GM21447 (cell line): ENCODE measurements at regions not wholly inside any gene's neighbourhood (a gene's known extent, or its start where the extent isn't known, plus 50 kb on each side); places are given as distances from the start of the nearest gene placed in this dataset.

Experiments
- ATAC-seq: cut with Tn5 transposase; IDR thresholded peaks from one replicate; pipeline ENCODE4 v1.9.1; 2021; ENCODE audit not compliant: unreplicated experiment

GRCh38 chr4:27248829-27249228 lies 388.2 kb downstream of the STIM2 start:
- ATAC-seq: no peak

GRCh38 chr4:27251771-27252170 lies 391.1 kb downstream of the STIM2 start:
- ATAC-seq: no peak

DNA sequence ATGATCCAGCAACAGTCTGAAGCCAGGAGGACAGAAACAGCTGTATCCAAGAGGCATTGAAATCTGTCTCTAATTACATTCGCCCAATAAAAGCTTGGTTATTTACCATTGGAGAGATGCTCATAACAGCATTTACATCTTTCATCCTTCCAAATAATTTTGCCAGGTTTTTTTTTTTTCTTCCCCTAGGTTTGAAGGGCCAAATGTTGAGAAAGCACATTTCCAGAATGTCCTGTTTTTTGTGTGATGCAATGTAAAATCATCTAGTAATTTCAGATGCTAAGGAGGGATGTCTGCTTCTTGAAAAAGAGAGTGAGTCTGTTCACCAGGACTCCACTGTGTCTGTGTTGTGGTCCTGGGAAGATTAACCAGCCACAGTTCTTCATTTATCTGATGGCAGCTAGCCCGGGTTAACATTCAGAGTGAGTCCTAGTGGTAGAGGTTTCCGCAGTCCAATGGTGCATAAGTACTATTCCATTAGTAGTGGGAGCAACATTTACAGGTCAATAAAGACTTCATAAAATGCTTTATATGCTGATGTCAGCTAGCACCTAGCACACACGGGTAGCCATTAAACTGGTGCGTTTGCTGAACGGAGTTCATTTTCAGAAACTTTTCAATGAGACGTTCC lies 406.8 kb downstream of the STIM2 start:
- no peak for ATAC-seq

GRCh38 chr4:27267970-27268355 lies 407.3 kb downstream of the STIM2 start:
- ATAC-seq: no peak

DNA sequence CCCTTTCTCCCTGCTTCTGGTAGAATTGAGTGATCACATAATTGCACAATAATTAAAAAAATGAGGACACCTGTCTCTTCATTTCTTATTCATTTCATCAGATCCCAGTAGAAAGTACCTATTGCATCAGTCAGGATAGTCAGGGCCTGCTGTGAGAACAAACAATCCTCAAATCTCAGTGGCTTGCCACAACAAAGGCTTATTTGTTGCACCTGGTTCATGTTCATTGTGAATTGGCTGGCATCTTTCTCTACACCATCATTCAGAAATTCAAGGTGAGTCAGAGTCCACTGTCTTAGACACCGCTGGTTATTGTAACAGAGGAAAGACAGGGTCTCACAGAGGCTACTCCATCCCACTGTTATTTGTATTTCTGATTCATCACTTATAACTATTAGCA lies 409.8 kb downstream of the STIM2 start:
- ATAC-seq: no peak

GRCh38 chr4:27271555-27271954 lies 410.9 kb downstream of the STIM2 start:
- no peak for ATAC-seq

DNA sequence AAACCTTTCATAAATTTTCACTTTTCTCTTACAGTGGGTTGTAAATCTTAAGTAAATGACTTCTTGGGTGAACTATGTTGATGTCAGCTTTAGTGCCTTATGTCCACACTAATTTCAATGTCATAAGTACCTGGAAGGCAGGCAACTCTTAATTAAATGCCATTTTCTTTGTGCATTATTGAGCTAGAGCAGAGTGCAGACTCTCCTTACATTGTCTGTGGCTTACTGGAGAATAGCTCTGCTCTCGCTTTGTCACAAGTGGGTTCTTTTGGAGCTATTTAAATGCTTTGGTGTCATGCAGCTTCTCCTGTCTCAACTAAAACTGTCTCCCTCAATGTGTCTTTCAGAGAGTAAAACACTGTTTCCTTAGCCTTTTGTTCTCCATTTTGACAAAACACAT lies 411.6 kb downstream of the STIM2 start:
- no peak for ATAC-seq

DNA sequence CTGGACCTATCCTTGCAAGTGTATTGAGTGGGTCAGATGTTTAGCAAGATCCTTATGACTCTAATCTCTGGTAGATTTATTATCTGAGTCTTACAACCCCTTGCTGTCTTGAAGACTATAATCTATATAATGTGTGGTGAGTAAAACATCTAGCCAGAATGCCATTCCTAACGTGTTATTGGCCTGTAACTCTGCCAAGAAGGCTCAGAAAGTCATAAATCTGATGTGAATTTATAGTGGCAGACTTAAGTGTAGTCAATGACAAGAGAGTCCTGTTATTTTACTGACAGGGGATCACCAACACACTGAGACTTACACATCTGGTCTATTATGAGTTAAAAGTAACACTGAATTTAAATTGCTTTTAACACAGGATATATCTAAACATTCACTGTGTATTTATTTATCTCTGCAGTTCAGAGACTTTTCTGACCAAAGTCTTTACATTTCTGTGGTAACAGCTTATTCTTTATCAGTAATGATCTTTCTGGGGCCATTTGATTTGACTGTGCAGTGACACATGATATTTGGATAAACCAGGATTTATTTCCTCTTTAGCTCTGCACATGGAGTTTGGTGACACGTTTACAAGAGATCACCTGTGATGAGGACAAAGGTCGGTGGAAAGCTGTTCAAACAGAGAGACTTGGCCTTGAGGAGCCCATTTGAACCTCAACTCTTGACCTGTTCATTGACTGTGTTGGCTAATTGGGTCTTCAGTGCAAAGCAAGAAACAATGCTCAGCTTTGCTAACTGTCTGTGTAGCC lies 415.8 kb downstream of the STIM2 start:
- no peak for ATAC-seq

- no peak for ATAC-seq
Measured at GRCh38 chr4:27278615-27279375, 418.2 kb downstream of the STIM2 start.

- no peak for ATAC-seq
Measured at GRCh38 chr4:27288496-27288895, 427.9 kb downstream of the STIM2 start.

- no peak for ATAC-seq
Measured at GRCh38 chr4:27289704-27290103, 429.1 kb downstream of the STIM2 start.

- ATAC-seq: no peak
Measured at GRCh38 chr4:27293831-27294230, 433.2 kb downstream of the STIM2 start.

- ATAC-seq: no peak
Measured at GRCh38 chr4:27304751-27305150, 444.1 kb downstream of the STIM2 start.

DNA sequence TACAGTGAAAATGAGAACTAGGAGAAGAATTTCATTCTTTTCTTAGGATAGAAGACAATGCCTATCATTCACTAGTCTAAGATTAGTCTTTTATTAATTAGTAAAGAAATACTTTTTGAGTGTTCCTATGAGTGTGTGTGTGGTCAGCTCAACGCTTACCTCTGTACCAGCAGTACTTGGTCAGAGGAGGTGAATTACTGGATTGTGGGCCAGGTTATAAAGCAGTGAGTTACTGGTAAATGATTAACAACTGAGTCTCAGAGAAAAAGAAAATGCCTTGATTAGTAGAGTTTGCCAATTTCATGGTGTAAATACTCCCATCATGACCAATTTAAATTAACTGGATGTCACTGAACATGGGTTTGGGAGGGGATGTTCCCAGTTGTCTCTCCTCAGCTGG lies 444.6 kb downstream of the STIM2 start:
- ATAC-seq: no peak

- ATAC-seq: no peak
Measured at GRCh38 chr4:27308379-27308778, 447.7 kb downstream of the STIM2 start.

DNA sequence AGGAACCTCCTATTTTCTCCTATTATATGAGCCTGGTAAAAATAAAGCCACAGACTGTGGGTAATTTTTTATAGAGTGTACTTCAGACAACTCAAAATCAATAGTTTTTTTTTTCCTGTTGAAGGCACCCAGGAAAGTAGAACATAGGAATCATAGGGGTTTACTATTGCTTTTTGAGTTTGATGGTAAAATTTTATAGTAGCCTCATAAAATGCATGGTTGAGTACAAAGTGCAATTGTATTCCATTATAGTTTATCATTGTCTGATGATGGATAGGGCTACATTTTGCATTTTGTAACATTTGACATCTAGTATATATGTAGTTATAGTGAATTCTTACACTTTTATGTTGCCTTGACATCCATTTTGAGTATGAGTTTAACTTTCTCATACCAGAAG lies 455.0 kb downstream of the STIM2 start:
- ATAC-seq: no peak

DNA sequence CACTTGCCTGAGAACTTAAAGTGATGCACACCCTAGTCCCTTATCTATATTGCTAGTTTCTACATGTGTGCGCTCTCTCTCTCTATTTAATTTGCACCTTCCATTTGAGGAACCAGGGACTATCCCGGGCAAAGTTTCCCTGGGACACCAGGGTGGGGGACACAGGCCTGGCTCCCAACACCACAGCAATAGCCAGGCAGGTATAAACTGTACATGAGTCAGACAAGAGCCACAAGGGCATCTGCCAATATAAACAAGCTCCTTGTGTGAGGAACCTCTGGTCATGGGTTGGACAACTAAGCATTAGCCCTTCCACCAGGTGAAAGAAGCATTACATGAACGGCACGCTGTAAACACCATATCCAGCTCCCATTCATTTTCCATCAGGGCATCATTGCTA lies 455.5 kb downstream of the STIM2 start:
- ATAC-seq: no peak

DNA sequence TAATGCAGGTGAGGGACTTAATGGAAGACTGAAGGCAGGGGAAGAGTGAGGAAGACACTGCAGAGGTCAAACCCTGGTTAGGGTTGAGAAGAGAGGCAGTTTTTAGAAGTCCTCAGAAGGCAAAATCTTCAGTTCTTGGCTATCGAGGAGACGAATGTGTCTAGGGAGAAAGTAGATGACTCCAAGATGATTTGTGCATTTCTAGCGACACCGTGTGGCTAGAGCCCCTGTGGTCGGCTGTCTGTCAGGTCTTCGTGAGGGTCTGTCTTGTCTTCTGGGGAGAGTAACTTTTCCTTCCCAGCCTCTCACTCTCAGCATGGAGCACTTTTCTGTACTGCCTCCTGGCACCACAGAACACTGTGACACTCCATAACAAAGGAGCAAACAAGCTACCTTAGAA lies 458.1 kb downstream of the STIM2 start:
- ATAC-seq: no peak

- ATAC-seq: no peak
Measured at GRCh38 chr4:27326991-27327390, 466.4 kb downstream of the STIM2 start.

DNA sequence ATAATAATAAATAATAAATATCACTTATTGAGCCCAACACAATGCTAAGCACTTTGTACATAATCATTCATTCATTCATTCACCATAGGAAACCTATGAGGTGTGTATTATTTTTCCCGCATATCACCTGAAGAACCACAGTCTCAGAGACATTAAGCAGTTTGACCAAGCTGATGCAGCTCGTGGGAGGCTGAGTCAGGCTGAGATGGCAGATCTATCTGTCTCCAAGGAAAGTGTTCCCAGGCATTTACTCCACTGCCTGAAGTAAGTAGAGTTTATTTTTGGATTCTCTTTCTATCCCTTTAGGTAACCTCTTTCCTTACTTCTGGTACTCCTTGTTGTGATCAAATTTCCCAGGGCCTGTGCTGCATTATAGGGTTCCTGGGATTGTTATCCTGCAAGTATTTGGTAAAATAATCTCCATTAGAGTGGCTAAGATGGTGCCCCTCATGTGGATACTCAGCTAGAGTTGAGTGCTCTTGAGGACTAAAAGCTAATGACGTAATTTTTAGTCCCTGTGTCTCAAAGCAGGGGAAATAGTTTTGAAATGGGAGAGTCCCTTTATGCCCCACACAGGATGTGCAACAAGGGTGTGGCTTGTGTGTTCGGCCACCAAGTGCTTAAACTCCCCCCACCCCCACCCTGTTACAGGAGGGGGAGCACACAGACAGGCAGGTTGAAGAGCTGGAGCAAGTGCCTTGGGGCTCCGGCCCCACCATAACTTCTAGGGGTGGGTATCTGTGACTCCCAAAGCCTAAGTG lies 467.0 kb downstream of the STIM2 start:
- no peak for ATAC-seq

GRCh38 chr4:27338530-27338929 lies 477.9 kb downstream of the STIM2 start:
- ATAC-seq: no peak
